ENCODE measurements at regions not wholly inside any gene's neighbourhood (a gene's known extent, or its start where the extent isn't known, plus 50 kb on each side); places are given as distances from the start of the nearest gene placed in this dataset.

DNA sequence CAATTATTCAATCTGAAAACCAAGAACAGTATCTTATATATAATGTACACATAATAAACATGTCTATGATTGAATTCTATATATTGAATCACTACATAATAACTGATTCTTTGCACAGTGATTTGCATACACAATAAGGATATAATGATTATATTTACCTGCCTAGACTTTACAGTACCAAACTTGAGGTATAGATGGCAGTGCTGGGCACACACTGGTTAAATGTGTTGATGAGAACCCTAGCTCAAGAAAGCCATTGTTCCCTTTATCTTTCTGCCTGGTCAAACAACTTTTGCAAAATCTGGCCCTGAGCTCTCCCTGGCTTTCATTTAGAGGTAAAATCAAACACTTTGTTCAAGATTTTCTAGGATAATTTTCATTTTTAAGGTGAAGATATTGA, 697.7 kb downstream of the TUSC7 start:
- TF ChIP-seq BACH2 (CRISPR knock-in tag; IDR thresholded peaks at IDR 0.05; ENCODE audit: borderline replicate concordance): no peak
- TF ChIP-seq, protein P1, sequence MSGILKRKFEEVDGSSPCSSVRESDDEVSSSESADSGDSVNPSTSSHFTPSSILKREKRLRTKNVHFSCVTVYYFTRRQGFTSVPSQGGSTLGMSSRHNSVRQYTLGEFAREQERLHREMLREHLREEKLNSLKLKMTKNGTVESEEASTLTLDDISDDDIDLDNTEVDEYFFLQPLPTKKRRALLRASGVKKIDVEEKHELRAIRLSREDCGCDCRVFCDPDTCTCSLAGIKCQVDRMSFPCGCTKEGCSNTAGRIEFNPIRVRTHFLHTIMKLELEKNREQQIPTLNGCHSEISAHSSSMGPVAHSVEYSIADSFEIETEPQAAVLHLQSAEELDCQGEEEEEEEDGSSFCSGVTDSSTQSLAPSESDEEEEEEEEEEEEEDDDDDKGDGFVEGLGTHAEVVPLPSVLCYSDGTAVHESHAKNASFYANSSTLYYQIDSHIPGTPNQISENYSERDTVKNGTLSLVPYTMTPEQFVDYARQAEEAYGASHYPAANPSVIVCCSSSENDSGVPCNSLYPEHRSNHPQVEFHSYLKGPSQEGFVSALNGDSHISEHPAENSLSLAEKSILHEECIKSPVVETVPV (CRISPR knock-in tag; IDR thresholded peaks at IDR 0.05): no peak
- no peak for TF ChIP-seq PATZ1 (CRISPR knock-in tag; IDR thresholded peaks at IDR 0.05; ENCODE audit: borderline replicate concordance)
- no peak for TF ChIP-seq ZFP30 (CRISPR knock-in tag; IDR thresholded peaks at IDR 0.05)
- no peak for TF ChIP-seq ZFP3 (CRISPR knock-in tag; IDR thresholded peaks at IDR 0.05)
- TF ChIP-seq CSDC2 (CRISPR knock-in tag; IDR thresholded peaks at IDR 0.05): no peak
- TF ChIP-seq ZNF8 (CRISPR knock-in tag; IDR thresholded peaks at IDR 0.05): no peak
- TF ChIP-seq, protein P2, sequence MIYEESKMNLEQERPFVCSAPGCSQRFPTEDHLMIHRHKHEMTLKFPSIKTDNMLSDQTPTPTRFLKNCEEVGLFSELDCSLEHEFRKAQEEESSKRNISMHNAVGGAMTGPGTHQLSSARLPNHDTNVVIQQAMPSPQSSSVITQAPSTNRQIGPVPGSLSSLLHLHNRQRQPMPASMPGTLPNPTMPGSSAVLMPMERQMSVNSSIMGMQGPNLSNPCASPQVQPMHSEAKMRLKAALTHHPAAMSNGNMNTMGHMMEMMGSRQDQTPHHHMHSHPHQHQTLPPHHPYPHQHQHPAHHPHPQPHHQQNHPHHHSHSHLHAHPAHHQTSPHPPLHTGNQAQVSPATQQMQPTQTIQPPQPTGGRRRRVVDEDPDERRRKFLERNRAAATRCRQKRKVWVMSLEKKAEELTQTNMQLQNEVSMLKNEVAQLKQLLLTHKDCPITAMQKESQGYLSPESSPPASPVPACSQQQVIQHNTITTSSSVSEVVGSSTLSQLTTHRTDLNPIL (CRISPR knock-in tag; IDR thresholded peaks at IDR 0.05; ENCODE audit: low read depth): no peak
- TF ChIP-seq ZC3H10 (CRISPR knock-in tag; IDR thresholded peaks at IDR 0.05): no peak

Measured in SK-N-SH treated with all-trans-retinoic acid at 6 μM for 48 hours (cell line).